ENCODE measurements at regions not wholly inside any gene's neighbourhood (a gene's known extent, or its start where the extent isn't known, plus 50 kb on each side); places are given as distances from the start of the nearest gene placed in this dataset.
"Not testable (repeated sequence)": the region's sequence is repeated elsewhere in the genome, so short reads cannot be mapped to it uniquely, and the experiment has no call there.

DNA sequence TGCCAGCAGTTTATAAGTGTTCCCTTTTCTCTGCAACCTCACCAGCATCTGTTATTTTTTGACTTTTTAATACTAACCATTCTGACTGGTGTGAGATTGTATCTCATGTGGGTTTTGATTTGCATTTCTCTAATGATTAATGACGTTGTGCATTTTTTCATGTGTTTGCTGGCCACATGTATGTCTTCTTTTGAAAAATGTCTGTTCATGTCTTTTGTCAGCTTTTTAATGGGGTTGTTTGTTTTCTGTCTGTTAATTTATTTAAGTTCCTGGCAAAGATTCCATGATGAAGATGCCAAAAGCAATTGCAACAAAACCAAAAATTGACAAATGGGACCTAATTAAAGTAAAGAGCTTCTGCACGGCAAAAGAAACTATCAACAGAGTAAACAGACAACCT is 137.2 kb upstream of the JCAD start:
- not testable (repeated sequence) for DNase-seq

GRCh38 chr10:30192846-30193608 is 133.6 kb upstream of the JCAD start:
- DNase-seq: no peak

- DNase-seq: no peak
Measured at GRCh38 chr10:30190577-30191552, 131.5 kb upstream of the JCAD start.

DNA sequence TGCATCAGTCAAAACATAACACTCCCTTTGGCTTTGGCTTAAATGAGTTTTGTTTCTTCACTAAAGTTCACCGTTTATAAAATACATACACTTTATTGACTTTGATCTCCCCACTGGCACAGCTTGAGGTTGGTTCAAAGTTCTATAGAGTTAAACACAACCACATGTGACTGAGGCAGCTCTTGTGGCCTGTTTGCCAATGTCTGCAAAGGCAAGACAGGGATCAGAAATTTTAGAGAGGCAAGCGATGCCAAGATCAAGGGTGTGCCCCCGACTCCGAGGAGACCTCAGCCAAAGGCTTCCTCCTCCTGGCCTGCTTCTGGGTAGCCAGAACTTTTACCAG is 129.8 kb upstream of the JCAD start:
- DNase-seq: no peak

DNA sequence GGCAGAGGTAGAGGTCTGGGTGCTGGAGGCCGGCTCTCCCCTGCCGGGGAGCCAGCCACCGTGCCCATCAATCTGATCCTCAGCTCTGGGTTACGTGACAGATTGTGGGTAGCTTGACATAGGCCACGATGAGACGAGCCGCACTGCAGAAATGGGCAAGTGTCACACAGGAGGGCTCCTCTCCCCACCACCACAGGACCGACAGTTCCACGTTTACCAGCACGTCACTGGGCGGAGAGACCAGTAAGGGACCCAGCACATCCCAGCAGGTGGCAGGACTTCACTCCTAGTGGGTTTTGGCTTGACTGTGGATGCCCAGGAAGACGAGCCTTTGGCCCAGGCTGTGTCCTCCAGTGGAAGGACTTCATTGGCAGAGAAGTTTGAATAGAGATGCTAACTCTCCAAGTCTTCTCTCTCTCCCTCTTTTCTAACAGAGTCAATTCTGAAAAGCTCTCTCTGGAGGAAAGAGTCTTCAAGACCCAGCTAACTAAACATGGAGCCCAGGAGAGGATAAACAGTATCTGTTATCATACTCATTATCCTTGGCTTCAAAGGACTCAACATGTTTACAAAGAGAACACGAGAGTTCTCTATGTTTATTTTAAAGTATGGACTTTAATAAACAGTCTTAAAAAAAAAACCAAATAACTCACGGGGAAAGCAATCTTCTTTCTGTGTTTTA is 129.3 kb upstream of the JCAD start:
- no peak for DNase-seq

GRCh38 chr10:30188101-30188500 is 128.7 kb upstream of the JCAD start:
- DNase-seq: no peak

- no peak for DNase-seq
Measured at GRCh38 chr10:30187010-30187409, 127.6 kb upstream of the JCAD start.

- no peak for DNase-seq
Measured at GRCh38 chr10:30186371-30186875, 127.0 kb upstream of the JCAD start.

GRCh38 chr10:30185916-30186315 is 126.5 kb upstream of the JCAD start:
- no peak for DNase-seq

GRCh38 chr10:30185341-30185740 is 126.0 kb upstream of the JCAD start:
- no peak for DNase-seq

DNA sequence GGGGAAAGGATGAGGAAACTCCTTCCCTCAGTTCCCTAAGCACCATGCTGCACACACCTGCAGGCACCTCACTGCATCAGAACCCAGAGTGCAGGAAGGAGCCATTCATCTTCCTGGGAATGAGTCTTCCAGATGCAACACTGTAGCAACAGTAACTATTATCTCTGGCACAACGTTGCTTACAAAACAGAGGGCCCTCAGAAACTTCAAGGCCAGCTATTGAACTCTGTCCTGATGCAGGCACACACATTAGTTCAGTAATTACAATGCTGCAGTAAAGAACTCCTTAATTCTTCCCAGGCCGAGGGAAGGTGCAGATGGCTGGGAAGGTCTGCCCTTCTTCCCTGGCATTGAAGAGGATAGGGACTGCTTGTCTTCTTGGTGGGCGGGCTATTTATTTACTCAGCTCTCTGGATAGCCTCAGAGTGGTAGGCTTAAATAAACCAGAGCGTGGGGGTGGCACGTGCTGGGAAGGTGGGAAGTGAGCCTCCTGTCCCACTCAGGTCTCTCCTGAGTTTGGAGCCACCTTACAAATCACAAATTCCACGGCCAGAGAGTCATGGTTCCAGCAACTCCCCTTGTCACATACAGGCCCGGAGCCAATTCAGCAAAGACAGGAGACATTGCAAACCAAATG is 125.1 kb upstream of the JCAD start:
- DNase-seq: no peak

DNA sequence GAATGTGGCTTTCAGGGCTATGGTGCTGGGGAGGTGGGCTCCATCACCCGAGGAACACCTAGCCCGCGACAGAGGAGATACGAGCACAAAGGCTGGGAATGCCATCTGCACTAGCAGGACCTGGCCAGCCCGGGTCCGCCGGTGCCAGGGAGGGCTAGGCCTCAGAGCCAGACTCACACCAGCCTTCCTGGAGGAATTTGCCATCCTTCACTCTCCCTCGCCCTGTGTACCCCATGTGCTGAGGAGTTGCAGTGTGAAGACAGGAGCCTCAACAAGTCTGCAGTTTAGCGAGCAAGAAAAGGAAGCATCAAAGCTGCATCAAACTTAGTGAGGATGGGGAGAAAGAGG is 123.6 kb upstream of the JCAD start:
- no peak for DNase-seq

DNA sequence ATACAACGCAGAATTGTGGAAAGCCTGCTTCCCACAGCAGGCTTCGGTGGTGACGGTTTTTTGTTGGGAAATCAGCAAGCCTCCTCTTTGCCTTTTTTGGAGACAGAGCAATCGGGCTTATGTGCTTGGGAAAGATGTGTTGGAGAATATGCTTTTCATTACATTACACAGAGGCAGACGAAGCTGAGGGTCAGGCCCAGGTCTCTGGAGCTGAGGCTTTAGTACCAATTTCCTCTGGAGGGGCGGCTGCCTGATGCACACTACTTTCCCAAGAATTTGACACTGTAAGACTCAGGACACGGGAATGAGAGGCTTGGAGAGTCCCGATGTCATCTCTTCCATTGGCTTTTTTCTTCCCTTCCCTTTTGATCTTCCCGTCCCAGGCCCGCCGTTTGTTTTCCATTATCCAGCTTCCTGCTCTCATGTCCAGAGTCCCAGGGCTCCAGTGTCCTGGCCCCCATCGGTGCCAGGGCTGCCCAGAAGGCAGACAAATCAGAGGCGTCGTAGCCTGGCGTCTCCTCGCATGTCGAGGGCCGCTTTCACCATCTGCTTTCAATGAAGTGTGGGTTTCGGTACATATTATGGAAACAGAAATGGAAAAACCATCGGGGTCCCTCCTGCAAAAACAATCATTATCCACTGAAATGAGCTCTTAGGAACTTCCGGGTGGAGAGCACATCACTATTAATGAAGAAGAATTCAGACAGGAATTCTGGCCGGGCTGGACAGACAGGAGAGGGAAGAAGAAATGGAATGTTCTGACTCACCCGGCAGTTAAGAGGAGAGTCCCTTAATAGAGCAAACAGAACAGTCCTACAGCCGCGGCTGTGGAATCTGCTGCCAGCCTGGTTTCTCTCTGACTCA is 123.0 kb upstream of the JCAD start:
- DNase-seq: no peak

GRCh38 chr10:30178356-30178964 is 119.1 kb upstream of the JCAD start:
- DNase-seq: no peak

- DNase-seq: no peak
Measured at GRCh38 chr10:30176776-30177533, 117.6 kb upstream of the JCAD start.

DNA sequence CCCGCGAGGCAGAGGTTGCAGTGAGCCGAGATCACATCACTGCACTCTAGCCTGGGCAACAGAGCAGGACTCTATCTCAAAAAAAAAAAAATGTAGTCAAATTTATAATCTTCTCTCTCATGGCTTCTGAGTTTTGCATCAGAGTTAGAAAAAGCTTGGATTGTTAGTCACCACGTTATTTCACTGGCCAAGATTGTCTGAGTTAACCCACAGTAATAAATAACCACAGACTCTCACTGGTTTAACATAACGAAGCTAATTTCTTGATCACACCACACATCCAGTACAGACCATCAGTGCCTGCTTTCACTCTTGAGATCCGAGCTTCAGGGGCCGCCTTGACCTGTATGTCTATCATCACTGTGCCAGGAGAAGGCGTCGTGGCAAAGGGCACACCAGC is 116.8 kb upstream of the JCAD start:
- no peak for DNase-seq

- DNase-seq: no peak
Measured at GRCh38 chr10:30172673-30173072, 113.3 kb upstream of the JCAD start.

- no peak for DNase-seq
Measured at GRCh38 chr10:30172091-30172490, 112.7 kb upstream of the JCAD start.

DNA sequence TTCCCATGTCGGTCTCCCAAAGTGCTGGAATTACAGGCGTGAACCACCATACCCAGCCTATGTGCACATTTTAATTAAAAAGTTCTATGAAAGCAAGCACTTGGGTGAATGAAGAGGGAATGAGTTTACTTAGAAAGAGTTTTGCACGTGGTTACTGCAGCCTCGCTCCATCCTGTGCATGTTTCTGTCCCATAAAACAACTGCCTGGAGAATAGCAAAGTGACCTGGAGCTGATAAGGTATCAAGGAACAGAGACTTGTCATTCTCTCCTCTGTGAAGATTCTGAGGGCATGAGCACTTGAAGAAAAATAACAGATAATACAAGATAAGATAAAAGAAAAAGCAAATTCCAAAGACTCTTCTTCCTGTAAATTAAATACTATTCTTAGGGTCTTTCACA is 112.2 kb upstream of the JCAD start:
- DNase-seq: no peak

- no peak for DNase-seq
Measured at GRCh38 chr10:30170814-30171213, 111.4 kb upstream of the JCAD start.

GRCh38 chr10:30170146-30170545 is 110.8 kb upstream of the JCAD start:
- no peak for DNase-seq

Measured in NCI-H446 (cell line).